ENCODE measurements at regions not wholly inside any gene's neighbourhood (a gene's known extent, or its start where the extent isn't known, plus 50 kb on each side); places are given as distances from the start of the nearest gene placed in this dataset.
A peak's percentile ranks its signal among the peaks of the same experiment; 100 is the strongest.

DNA sequence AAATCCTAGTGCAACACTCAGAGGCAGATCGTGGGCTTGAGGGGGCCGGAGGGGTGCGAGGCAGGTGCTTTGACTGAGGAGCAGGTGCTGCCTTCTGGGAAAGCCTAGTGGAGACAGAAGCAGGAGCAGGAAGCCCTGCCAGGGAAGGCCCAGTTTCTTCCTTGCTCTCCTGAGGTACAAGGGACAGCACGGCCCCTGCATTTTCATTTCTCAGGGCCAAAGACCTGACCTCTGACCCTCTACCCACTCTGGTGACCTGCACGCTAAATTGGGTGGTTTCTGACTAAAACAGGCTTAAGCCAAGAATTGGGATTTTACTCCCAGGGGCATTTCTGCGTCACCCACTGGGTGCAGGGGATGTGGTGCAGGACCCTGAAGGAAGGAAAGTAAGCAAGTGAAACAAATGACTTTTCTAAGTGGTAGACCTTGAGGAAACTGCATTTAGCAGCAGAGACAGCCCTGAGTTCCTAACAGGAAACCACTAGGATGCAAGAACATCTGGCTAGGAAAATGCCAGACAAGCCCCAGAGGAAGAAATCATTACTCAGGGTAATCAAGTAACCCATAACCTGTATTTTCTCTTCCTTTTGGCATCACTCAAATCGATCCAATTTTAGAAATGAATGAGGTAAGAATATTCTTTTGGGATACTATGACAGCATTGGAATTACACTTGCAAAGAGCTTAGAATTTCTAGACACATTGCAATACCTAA, 141.7 kb downstream of the CD164 start:
- Histone ChIP-seq H3K9me3 (no peaks in the 10 kb centered on the region), H3K4me3 (no peak overlapping the region), H3K27me3 (no peaks in the 10 kb centered on the region), H3K4me1 (peaks cover 0 to 26% (median 4%) of the 10 kb centered on the region in 4 donors), H3K36me3 (no peaks in the 10 kb centered on the region), H3K27ac (peak overlapping the region in 3 of 5 donors; percentile 3 to 64 (median 14))
- WGBS, 5 donors: 72 to 83% (median 77%) methylated on average over 6 to 7 of the region's 7 CpGs
- intact Hi-C loops (cut with DNase I; ENCODE audit: low total_unique reads): no loop called here
- DNase-seq: no peak
- TF ChIP-seq POLR2A (IDR thresholded peaks at IDR 0.05) (no peak), EP300 (IDR thresholded peaks at IDR 0.05) (no peak), POLR2AphosphoS5 (IDR thresholded peaks at IDR 0.05) (no peak), CTCF (IDR thresholded peaks at IDR 0.05) (no peak)

DNA sequence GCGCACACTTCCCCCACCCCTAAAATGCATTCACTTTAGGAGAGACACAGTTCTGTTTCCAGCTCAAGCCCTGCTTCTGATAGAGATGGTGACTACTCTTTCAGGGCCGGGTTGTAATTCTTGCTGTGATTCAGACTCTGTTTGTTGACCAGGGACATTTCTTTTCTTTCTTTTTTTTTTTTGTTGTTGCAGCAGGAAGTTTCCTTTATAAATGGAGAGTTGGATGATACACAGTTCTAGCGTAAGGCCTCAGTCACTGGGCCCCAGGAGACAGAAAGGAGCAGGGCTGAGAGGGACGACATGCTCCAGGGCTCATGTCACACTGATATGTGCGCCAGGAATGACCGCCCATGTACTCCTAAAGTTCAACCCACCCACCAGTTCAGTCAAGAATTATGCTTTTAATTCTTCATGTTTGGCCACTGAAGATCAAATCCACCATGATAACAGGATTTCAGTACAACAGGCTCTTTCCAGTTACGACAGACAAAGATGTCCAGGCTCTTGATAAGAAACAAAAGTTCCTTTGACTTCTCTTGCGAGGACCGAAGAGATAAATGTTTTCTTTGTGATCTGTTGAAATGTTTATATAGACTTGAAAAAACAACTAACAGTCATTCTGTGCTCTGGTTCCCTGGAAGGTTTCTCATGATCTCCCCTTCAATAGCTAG, 142.5 kb downstream of the CD164 start:
- peaks cover 0 to 26% (median 4%) of the 10 kb centered on the region in 4 donors for H3K4me1 ChIP-seq
- peak in 1 of 2 donors; percentile 51 for DNase-seq
- TF ChIP-seq EP300 (IDR thresholded peaks at IDR 0.05) (no peak), POLR2A (IDR thresholded peaks at IDR 0.05) (no peak), CTCF (IDR thresholded peaks at IDR 0.05) (no peak), POLR2AphosphoS5 (IDR thresholded peaks at IDR 0.05) (no peak)
- intact Hi-C loops (cut with DNase I; ENCODE audit: low total_unique reads): no loop called here
- WGBS, 5 donors: 64 to 77% (median 75%) methylated on average over 9 of the region's 9 CpGs
- no peaks in the 10 kb centered on the region for H3K9me3 ChIP-seq
- no peak overlapping the region for H3K4me3 ChIP-seq
- H3K27ac ChIP-seq: peak overlapping the region in 3 of 5 donors; percentile 14 to 64 (median 41)
- H3K36me3 ChIP-seq: no peaks in the 10 kb centered on the region
- no peaks in the 10 kb centered on the region for H3K27me3 ChIP-seq

- WGBS, 5 donors: 71 to 90% (median 79%) methylated on average over 2 of the region's 2 CpGs
- H3K4me3 ChIP-seq: no peak overlapping the region
- H3K27ac ChIP-seq: peak overlapping the region in 3 of 5 donors; percentile 26 to 64 (median 41)
- DNase-seq: no peak
- intact Hi-C loops (cut with DNase I; ENCODE audit: low total_unique reads): no loop called here
- no peaks in the 10 kb centered on the region for H3K9me3 ChIP-seq
- no peak for TF ChIP-seq POLR2A (IDR thresholded peaks at IDR 0.05)
- TF ChIP-seq POLR2AphosphoS5 (IDR thresholded peaks at IDR 0.05): no peak
- TF ChIP-seq EP300 (IDR thresholded peaks at IDR 0.05): no peak
- TF ChIP-seq CTCF (IDR thresholded peaks at IDR 0.05): no peak
- no peaks in the 10 kb centered on the region for H3K27me3 ChIP-seq
- H3K4me1 ChIP-seq: peaks cover 0 to 26% (median 4%) of the 10 kb centered on the region in 4 donors
- no peaks in the 10 kb centered on the region for H3K36me3 ChIP-seq
Measured at GRCh38 chr6:109239160-109239559, 143.1 kb downstream of the CD164 start.

- Histone ChIP-seq H3K4me3 (no peak overlapping the region), H3K4me1 (peaks cover 0 to 26% (median 4%) of the 10 kb centered on the region in 4 donors), H3K27ac (no peak overlapping the region), H3K27me3 (no peaks in the 10 kb centered on the region), H3K9me3 (no peaks in the 10 kb centered on the region), H3K36me3 (no peaks in the 10 kb centered on the region)
- TF ChIP-seq POLR2AphosphoS5 (IDR thresholded peaks at IDR 0.05): no peak
- TF ChIP-seq CTCF (IDR thresholded peaks at IDR 0.05): no peak
- TF ChIP-seq POLR2A (IDR thresholded peaks at IDR 0.05): no peak
- TF ChIP-seq EP300 (IDR thresholded peaks at IDR 0.05): no peak
- intact Hi-C loops (cut with DNase I; ENCODE audit: low total_unique reads): no loop called here
- no peak for DNase-seq
- WGBS, 5 donors: 93 to 100% (median 95%) methylated on average over 3 of the region's 3 CpGs
Measured at GRCh38 chr6:109238396-109238795, 143.1 kb downstream of the CEP57L1 start.
